ENCODE measurements at regions not wholly inside any gene's neighbourhood (a gene's known extent, or its start where the extent isn't known, plus 50 kb on each side); places are given as distances from the start of the nearest gene placed in this dataset.

GRCh38 chr1:164188497-164188896 is 370.5 kb upstream of the PBX1 start:
- Histone ChIP-seq H3K4me1 (no peaks in the 10 kb centered on the region), H3K27me3 (ENCODE audit: low read depth) (no peaks in the 10 kb centered on the region)
- intact Hi-C loops (cut with micrococcal nuclease), result no loop called here

GRCh38 chr1:164191191-164191590 is 367.8 kb upstream of the PBX1 start:
- no peaks in the 10 kb centered on the region for H3K36me3 ChIP-seq
- H3K4me3 ChIP-seq, result no peak overlapping the region
- no peak overlapping the region for H3K27ac ChIP-seq (replicated peaks)
- no peaks in the 10 kb centered on the region for H3K27me3 ChIP-seq (ENCODE audit: low read depth)
- TF ChIP-seq, protein P1, sequence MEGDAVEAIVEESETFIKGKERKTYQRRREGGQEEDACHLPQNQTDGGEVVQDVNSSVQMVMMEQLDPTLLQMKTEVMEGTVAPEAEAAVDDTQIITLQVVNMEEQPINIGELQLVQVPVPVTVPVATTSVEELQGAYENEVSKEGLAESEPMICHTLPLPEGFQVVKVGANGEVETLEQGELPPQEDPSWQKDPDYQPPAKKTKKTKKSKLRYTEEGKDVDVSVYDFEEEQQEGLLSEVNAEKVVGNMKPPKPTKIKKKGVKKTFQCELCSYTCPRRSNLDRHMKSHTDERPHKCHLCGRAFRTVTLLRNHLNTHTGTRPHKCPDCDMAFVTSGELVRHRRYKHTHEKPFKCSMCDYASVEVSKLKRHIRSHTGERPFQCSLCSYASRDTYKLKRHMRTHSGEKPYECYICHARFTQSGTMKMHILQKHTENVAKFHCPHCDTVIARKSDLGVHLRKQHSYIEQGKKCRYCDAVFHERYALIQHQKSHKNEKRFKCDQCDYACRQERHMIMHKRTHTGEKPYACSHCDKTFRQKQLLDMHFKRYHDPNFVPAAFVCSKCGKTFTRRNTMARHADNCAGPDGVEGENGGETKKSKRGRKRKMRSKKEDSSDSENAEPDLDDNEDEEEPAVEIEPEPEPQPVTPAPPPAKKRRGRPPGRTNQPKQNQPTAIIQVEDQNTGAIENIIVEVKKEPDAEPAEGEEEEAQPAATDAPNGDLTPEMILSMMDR (IDR thresholded peaks at IDR 0.05; ENCODE audit: borderline replicate concordance), result no peak
- H3K4me1 ChIP-seq, result no peaks in the 10 kb centered on the region
- intact Hi-C loops (cut with micrococcal nuclease), result no loop called here
- peaks cover 10% of the 10 kb centered on the region for H3K9me3 ChIP-seq (replicated peaks)
- no peak for DNase-seq

More at GRCh38 chr1:164188497-164188896, 370.5 kb upstream of the PBX1 start:
- Histone ChIP-seq H3K36me3 (no peaks in the 10 kb centered on the region), H3K4me3 (no peak overlapping the region), H3K9me3 (replicated peaks) (peaks cover 7% of the 10 kb centered on the region), H3K27ac (replicated peaks) (no peak overlapping the region)
- TF ChIP-seq, protein P1 (IDR thresholded peaks at IDR 0.05; ENCODE audit: borderline replicate concordance), result no peak
- no peak for DNase-seq

- intact Hi-C loops (cut with micrococcal nuclease), result no loop called here
- no peaks in the 10 kb centered on the region for H3K9me3 ChIP-seq (replicated peaks)
- no peak overlapping the region for H3K27ac ChIP-seq (replicated peaks)
- H3K4me3 ChIP-seq, result no peak overlapping the region
- no peak for DNase-seq
- H3K36me3 ChIP-seq, result no peaks in the 10 kb centered on the region
- no peaks in the 10 kb centered on the region for H3K4me1 ChIP-seq
- no peaks in the 10 kb centered on the region for H3K27me3 ChIP-seq (ENCODE audit: low read depth)
- TF ChIP-seq, protein P1 (IDR thresholded peaks at IDR 0.05; ENCODE audit: borderline replicate concordance), result no peak
Measured at GRCh38 chr1:164210211-164210739, 348.7 kb upstream of the PBX1 start.

DNA sequence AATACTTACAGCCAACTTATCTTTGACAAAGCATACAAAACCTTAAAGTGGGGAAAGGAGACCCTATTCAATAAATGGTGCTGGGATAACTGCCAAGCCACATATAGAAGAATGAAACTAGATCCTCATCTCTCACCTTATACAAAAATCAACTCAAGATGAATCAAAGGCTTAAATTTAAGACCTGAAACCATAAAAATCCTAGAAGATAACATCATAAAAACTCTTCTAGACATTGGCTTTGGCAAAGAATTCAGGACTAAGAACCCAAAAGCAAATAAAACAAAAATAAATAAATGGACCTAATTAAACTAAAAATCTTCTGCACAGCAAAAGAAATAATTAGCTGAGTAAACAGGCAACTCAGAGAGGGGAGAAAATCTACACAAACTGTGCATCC is 335.6 kb upstream of the PBX1 start:
- H3K4me3 ChIP-seq, result no peak overlapping the region
- no peaks in the 10 kb centered on the region for H3K27me3 ChIP-seq (ENCODE audit: low read depth)
- intact Hi-C loops (cut with micrococcal nuclease), result no loop called here
- H3K27ac ChIP-seq (replicated peaks), result no peak overlapping the region
- H3K36me3 ChIP-seq, result no peaks in the 10 kb centered on the region
- DNase-seq, result no peak
- no peaks in the 10 kb centered on the region for H3K4me1 ChIP-seq
- peaks cover 10% of the 10 kb centered on the region for H3K9me3 ChIP-seq (replicated peaks)
- TF ChIP-seq, protein P1 (IDR thresholded peaks at IDR 0.05; ENCODE audit: borderline replicate concordance), result no peak

DNA sequence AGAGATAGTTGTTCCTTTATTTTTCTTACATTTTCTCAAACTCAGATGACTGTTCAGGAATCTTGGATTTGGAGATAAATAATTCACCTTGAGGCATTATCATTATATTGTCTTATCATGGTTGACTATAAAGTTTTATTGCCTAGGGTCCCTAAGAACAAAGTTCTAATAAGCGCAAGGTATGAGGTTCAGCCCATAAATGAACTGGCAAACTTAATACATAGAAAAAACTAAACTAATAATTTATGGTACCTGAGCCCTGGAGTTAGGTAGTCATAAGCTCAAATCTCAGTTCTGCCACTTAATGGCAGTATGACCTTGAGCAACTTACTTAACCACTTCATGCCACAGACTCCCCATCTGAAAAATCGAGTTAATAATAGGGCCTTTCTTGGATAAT is 334.0 kb upstream of the PBX1 start:
- Histone ChIP-seq H3K4me1 (no peaks in the 10 kb centered on the region), H3K27me3 (ENCODE audit: low read depth) (no peaks in the 10 kb centered on the region), H3K27ac (replicated peaks) (no peak overlapping the region), H3K4me3 (no peak overlapping the region), H3K9me3 (replicated peaks) (peaks cover 10% of the 10 kb centered on the region), H3K36me3 (no peaks in the 10 kb centered on the region)
- DNase-seq, result no peak
- intact Hi-C loops (cut with micrococcal nuclease), result no loop called here
- TF ChIP-seq, protein P1 (IDR thresholded peaks at IDR 0.05; ENCODE audit: borderline replicate concordance), result no peak
